Liver (tissue), 8 donors: ENCODE measurements at regions not wholly inside any gene's neighbourhood (a gene's known extent, or its start where the extent isn't known, plus 50 kb on each side); places are given as distances from the start of the nearest gene placed in this dataset.

ENCODE experiments used
- DNase-seq: peaks from one replicate; pipeline ENCODE4 v3.0.0-alpha.2; 2017; ENCODE audit warnings: low spot score
- H3K27ac ChIP-seq, 2 donors: one replicate each; pipeline ENCODE4 v1.7.0; 2013; ENCODE audit warnings: inconsistent platforms in 2 of 2, low read length in 2 of 2, control low read depth in 1 of 2, low read depth in 1 of 2, mild to moderate bottlenecking in 1 of 2
- H3K27me3 ChIP-seq, 4 donors: one replicate each; pipeline versions ENCODE4 v1.6.1 to v1.7.0; 2013; ENCODE audit warnings: low read length in 3 of 4, inconsistent platforms in 1 of 4, mild to moderate bottlenecking in 1 of 4, moderate library complexity in 1 of 4; ENCODE audit not compliant: control insufficient read depth in 4 of 4, insufficient read depth in 4 of 4
- H3K36me3 ChIP-seq, 4 donors: one replicate each; pipeline versions ENCODE4 v1.6.1 to v1.7.0; 2013; ENCODE audit warnings: low read length in 3 of 4, mild to moderate bottlenecking in 3 of 4, low read depth in 1 of 4, moderate library complexity in 1 of 4; ENCODE audit not compliant: control insufficient read depth in 4 of 4, insufficient read depth in 3 of 4
- H3K4me1 ChIP-seq, 4 donors: one replicate each; pipeline versions ENCODE4 v1.6.1 to v1.7.0; 2013; ENCODE audit warnings: low read length in 3 of 4, mild to moderate bottlenecking in 3 of 4, moderate library complexity in 1 of 4; ENCODE audit not compliant: control insufficient read depth in 4 of 4, insufficient read depth in 4 of 4
- H3K4me3 ChIP-seq, 3 donors: one replicate each; pipeline versions ENCODE4 v1.6.1 to v1.7.0; 2013; ENCODE audit warnings: low read length in 3 of 3, control low read depth in 1 of 3, low read depth in 1 of 3, mild to moderate bottlenecking in 1 of 3
- H3K9ac ChIP-seq, 2 donors: one replicate each; pipeline ENCODE4 v1.7.0; 2013; ENCODE audit warnings: low read length in 2 of 2, mild to moderate bottlenecking in 2 of 2, moderate library complexity in 2 of 2, control low read depth in 1 of 2, low read depth in 1 of 2
- H3K9me3 ChIP-seq, 4 donors: one replicate each; pipeline versions ENCODE4 v1.6.1 to v1.7.0; 2013; ENCODE audit warnings: low read length in 3 of 4; ENCODE audit not compliant: control insufficient read depth in 4 of 4
- EGR1 ChIP-seq, 2 donors: IDR thresholded peaks; 2 replicates each; pipeline ENCODE4 v1.6.1; 2016 to 2018; ENCODE audit warnings: antibody characterized with exemption in 2 of 2, low read depth in 2 of 2
- FOXA1 ChIP-seq: IDR thresholded peaks from 2 replicates; pipeline ENCODE4 v1.6.1; 2016; ENCODE audit warnings: antibody characterized with exemption
- FOXA2 ChIP-seq: IDR thresholded peaks from 2 replicates; pipeline ENCODE4 v1.6.1; 2016; ENCODE audit warnings: antibody characterized with exemption
- GABPA ChIP-seq, 2 donors: IDR thresholded peaks in 1 of 2; conservative IDR thresholded peaks in 1 of 2; 2 replicates each; pipeline ENCODE4 v1.6.1; 2016; ENCODE audit warnings: antibody characterized with exemption in 2 of 2, mild to moderate bottlenecking in 1 of 2, moderate library complexity in 1 of 2
- HNF4A ChIP-seq, 2 donors: conservative IDR thresholded peaks; 2 replicates each; pipeline ENCODE4 v1.6.1; 2016; ENCODE audit warnings: antibody characterized with exemption in 2 of 2, mild to moderate bottlenecking in 2 of 2
- HNF4G ChIP-seq: IDR thresholded peaks from 2 replicates; pipeline ENCODE4 v1.6.1; 2016; ENCODE audit warnings: antibody characterized with exemption
- JUND ChIP-seq, 2 donors: IDR thresholded peaks; 2 replicates each; pipeline ENCODE4 v1.6.1; 2016; ENCODE audit warnings: antibody characterized with exemption in 2 of 2
- NR2F2 ChIP-seq: IDR thresholded peaks from 2 replicates; pipeline ENCODE4 v1.6.1; 2016; ENCODE audit warnings: antibody characterized with exemption
- RAD21 ChIP-seq, 2 donors: IDR thresholded peaks; 2 replicates each; pipeline ENCODE4 v1.6.1; 2016; ENCODE audit warnings: antibody characterized with exemption in 2 of 2, mild to moderate bottlenecking in 2 of 2
- RXRA ChIP-seq, 2 donors: IDR thresholded peaks; 2 replicates each; pipeline ENCODE4 v1.6.1; 2017 to 2018; ENCODE audit warnings: antibody characterized with exemption in 2 of 2, mild to moderate bottlenecking in 1 of 2
- SP1 ChIP-seq: IDR thresholded peaks from 2 replicates; pipeline ENCODE4 v1.6.1; 2018; ENCODE audit warnings: antibody characterized with exemption, mild to moderate bottlenecking
- TAF1 ChIP-seq: conservative IDR thresholded peaks from 2 replicates; pipeline ENCODE4 v1.6.1; 2016; ENCODE audit warnings: antibody characterized with exemption, mild to moderate bottlenecking
- YY1 ChIP-seq: IDR thresholded peaks from 2 replicates; pipeline ENCODE4 v1.6.1; 2016; ENCODE audit warnings: antibody characterized with exemption, mild to moderate bottlenecking
- whole genome bisulfite sequencing: extraction: QIAGEN DNeasy Blood & Tissue Kit; methylation state at CpG from one replicate; pipeline ENCODE4 v1.1.7; 2013; 5-methylcytosine and 5-hydroxymethylcytosine counted together
- TF ChIP-seq, protein P1 (sequence below): IDR thresholded peaks from 2 replicates; pipeline ENCODE4 v1.6.1; 2016; ENCODE audit warnings: antibody characterized with exemption, mild to moderate bottlenecking
- TF ChIP-seq, protein P2 (sequence below): IDR thresholded peaks from 2 replicates; pipeline ENCODE4 v1.6.1; 2016; ENCODE audit warnings: antibody characterized with exemption
- TF ChIP-seq, protein P3 (sequence below): IDR thresholded peaks from 2 replicates; pipeline ENCODE4 v1.6.1; 2016; ENCODE audit warnings: antibody characterized with exemption
- TF ChIP-seq, protein P4 (sequence below): fragments of 150-350 bp; IDR thresholded peaks from 2 replicates; pipeline ENCODE4 v1.5.1; 2017; ENCODE audit warnings: improper control_type of control experiment, low read depth, low read length; ENCODE audit not compliant: missing input control
- TF ChIP-seq, protein P5 (sequence below): IDR thresholded peaks from 2 replicates; pipeline ENCODE4 v1.6.1; 2016; ENCODE audit warnings: antibody characterized with exemption
- donor health status: healthy.
- donor health status: healthy.
- donor health status: healthy.
- donor health status: healthy.
- donor health status: healthy.

DNA sequence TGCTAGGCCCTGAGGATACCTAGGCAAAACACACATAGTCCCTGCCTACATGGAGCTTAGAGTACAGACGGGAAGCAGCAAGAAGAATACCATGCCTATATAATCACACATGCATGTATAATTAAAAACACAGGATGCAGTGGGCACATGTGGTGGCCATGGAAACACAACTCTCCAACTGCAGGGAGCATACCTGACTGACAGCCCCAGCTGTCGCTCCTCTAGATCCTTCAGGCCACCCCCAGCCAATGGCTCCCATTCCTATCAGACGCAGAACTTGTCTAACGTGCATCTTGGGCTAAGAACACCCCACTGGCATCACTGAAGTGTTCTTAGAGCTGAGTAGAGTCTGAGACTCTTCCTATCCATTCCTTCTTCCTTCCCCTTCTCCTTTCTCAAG, 125.5 kb upstream of the FRMD4B start:
- H3K9ac ChIP-seq: no peak overlapping the region
- H3K4me3 ChIP-seq: no peak overlapping the region
- no peak overlapping the region for H3K27ac ChIP-seq
- TF ChIP-seq, protein P1, sequence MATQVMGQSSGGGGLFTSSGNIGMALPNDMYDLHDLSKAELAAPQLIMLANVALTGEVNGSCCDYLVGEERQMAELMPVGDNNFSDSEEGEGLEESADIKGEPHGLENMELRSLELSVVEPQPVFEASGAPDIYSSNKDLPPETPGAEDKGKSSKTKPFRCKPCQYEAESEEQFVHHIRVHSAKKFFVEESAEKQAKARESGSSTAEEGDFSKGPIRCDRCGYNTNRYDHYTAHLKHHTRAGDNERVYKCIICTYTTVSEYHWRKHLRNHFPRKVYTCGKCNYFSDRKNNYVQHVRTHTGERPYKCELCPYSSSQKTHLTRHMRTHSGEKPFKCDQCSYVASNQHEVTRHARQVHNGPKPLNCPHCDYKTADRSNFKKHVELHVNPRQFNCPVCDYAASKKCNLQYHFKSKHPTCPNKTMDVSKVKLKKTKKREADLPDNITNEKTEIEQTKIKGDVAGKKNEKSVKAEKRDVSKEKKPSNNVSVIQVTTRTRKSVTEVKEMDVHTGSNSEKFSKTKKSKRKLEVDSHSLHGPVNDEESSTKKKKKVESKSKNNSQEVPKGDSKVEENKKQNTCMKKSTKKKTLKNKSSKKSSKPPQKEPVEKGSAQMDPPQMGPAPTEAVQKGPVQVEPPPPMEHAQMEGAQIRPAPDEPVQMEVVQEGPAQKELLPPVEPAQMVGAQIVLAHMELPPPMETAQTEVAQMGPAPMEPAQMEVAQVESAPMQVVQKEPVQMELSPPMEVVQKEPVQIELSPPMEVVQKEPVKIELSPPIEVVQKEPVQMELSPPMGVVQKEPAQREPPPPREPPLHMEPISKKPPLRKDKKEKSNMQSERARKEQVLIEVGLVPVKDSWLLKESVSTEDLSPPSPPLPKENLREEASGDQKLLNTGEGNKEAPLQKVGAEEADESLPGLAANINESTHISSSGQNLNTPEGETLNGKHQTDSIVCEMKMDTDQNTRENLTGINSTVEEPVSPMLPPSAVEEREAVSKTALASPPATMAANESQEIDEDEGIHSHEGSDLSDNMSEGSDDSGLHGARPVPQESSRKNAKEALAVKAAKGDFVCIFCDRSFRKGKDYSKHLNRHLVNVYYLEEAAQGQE: no peak
- TF ChIP-seq, protein P2, sequence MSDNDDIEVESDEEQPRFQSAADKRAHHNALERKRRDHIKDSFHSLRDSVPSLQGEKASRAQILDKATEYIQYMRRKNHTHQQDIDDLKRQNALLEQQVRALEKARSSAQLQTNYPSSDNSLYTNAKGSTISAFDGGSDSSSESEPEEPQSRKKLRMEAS: no peak
- TF ChIP-seq, protein P3, sequence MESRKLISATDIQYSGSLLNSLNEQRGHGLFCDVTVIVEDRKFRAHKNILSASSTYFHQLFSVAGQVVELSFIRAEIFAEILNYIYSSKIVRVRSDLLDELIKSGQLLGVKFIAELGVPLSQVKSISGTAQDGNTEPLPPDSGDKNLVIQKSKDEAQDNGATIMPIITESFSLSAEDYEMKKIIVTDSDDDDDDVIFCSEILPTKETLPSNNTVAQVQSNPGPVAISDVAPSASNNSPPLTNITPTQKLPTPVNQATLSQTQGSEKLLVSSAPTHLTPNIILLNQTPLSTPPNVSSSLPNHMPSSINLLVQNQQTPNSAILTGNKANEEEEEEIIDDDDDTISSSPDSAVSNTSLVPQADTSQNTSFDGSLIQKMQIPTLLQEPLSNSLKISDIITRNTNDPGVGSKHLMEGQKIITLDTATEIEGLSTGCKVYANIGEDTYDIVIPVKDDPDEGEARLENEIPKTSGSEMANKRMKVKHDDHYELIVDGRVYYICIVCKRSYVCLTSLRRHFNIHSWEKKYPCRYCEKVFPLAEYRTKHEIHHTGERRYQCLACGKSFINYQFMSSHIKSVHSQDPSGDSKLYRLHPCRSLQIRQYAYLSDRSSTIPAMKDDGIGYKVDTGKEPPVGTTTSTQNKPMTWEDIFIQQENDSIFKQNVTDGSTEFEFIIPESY: no peak
- no peak for TF ChIP-seq HNF4G
- no peak for TF ChIP-seq FOXA1
- TF ChIP-seq RXRA (IDR thresholded peaks at IDR 0.05): no peak
- TF ChIP-seq HNF4A (conservative IDR thresholded peaks at IDR 0.05): no peak
- TF ChIP-seq GABPA (IDR thresholded peaks at IDR 0.05 in 1 of 2, conservative IDR thresholded peaks at IDR 0.05 in 1 of 2): no peak
- no peak for TF ChIP-seq YY1
- TF ChIP-seq FOXA2: no peak
- TF ChIP-seq, protein P4, sequence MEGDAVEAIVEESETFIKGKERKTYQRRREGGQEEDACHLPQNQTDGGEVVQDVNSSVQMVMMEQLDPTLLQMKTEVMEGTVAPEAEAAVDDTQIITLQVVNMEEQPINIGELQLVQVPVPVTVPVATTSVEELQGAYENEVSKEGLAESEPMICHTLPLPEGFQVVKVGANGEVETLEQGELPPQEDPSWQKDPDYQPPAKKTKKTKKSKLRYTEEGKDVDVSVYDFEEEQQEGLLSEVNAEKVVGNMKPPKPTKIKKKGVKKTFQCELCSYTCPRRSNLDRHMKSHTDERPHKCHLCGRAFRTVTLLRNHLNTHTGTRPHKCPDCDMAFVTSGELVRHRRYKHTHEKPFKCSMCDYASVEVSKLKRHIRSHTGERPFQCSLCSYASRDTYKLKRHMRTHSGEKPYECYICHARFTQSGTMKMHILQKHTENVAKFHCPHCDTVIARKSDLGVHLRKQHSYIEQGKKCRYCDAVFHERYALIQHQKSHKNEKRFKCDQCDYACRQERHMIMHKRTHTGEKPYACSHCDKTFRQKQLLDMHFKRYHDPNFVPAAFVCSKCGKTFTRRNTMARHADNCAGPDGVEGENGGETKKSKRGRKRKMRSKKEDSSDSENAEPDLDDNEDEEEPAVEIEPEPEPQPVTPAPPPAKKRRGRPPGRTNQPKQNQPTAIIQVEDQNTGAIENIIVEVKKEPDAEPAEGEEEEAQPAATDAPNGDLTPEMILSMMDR: no peak
- no peak for TF ChIP-seq JUND (IDR thresholded peaks at IDR 0.05)
- TF ChIP-seq, protein P5, sequence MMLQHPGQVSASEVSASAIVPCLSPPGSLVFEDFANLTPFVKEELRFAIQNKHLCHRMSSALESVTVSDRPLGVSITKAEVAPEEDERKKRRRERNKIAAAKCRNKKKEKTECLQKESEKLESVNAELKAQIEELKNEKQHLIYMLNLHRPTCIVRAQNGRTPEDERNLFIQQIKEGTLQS: no peak
- TF ChIP-seq TAF1: no peak
- no peak for TF ChIP-seq EGR1 (IDR thresholded peaks at IDR 0.05; ENCODE audit: low read depth in 2 of 2)
- TF ChIP-seq NR2F2: no peak
- TF ChIP-seq RAD21 (IDR thresholded peaks at IDR 0.05): no peak
- no peak for TF ChIP-seq SP1
- H3K36me3 ChIP-seq: no peaks in the 10 kb centered on the region
- peaks cover 0 to 11% (median 1%) of the 10 kb centered on the region in 4 donors for H3K9me3 ChIP-seq
- DNase-seq: no peak
- WGBS: 84% methylated on average over 4 of the region's 4 CpGs
- H3K4me1 ChIP-seq: no peaks in the 10 kb centered on the region
- no peaks in the 10 kb centered on the region for H3K27me3 ChIP-seq
